DND-41 (cell line): ENCODE measurements at regions not wholly inside any gene's neighbourhood (a gene's known extent, or its start where the extent isn't known, plus 50 kb on each side); places are given as distances from the start of the nearest gene placed in this dataset.
"Not testable (repeated sequence)": the region's sequence is repeated elsewhere in the genome, so short reads cannot be mapped to it uniquely, and the experiment has no call there.

Source experiments
- CTCF ChIP-seq: IDR thresholded peaks from 2 replicates; pipeline ENCODE4 v1.5.1; 2012; ENCODE audit warnings: borderline replicate concordance, low read length, moderate library complexity, mild to moderate bottlenecking; ENCODE audit not compliant: poor library complexity, severe bottlenecking; ENCODE audit errors: extremely low read depth
- EZH2 ChIP-seq: IDR thresholded peaks from 3 replicates; pipeline ENCODE4 v1.6.1; 2012; ENCODE audit warnings: borderline replicate concordance, low read depth, mild to moderate bottlenecking, moderate library complexity, low read length, inconsistent platforms; ENCODE audit not compliant: severe bottlenecking

- not testable (repeated sequence) for TF ChIP-seq CTCF, EZH2
These were observed 115.3 kb upstream of the OR9Q1 start for GRCh38 chr11:57908399-57908798.
